HCT116 (cell line): ENCODE measurements at regions not wholly inside any gene's neighbourhood (a gene's known extent, or its start where the extent isn't known, plus 50 kb on each side); places are given as distances from the start of the nearest gene placed in this dataset.

Experiments used
- ATAC-seq: fragments of 200-7000 bp; cut with Tn5 transposase; 2 replicates; pipeline ENCODE4 v1.9.1; 2020; ENCODE audit warnings: mild to moderate bottlenecking, moderate library complexity
- BruUV-seq: library from RNA; stranded (reverse); fragments of 400-500 nt; replicated peaks from 2 replicates; lab custom pipeline; 2021; lab: Mats Ljungman, UMichigan
- CTCF ChIA-PET: fragments of 300-600 bp; sonication (Branson Sonifier 250); formaldehyde crosslinking; loops from one replicate; lab custom pipeline; 2021; ENCODE audit warnings: antibody characterized with exemption; lab: Charles Lee
- POLR2A ChIA-PET: fragments of 300-600, 350-600 bp; sonication (Branson Sonifier 250); formaldehyde crosslinking; loops from one replicate; lab custom pipeline; 2021; ENCODE audit warnings: antibody characterized with exemption; lab: Charles Lee
- RAD21 ChIA-PET, 2 experiments: fragments of 300-600 bp; sonication (Branson Sonifier 250); formaldehyde crosslinking; loops; one replicate each; lab custom pipeline; 2023; ENCODE audit warnings: low total read pairs in 2 of 2; ENCODE audit not compliant: uncharacterized antibody in 2 of 2, unreplicated experiment in 2 of 2, low non-redundant PET in 1 of 2; lab: Charles Lee
- DNase-seq: peaks from one replicate; pipeline ENCODE4 v3.0.0-alpha.2; 2010; ENCODE audit warnings: low read depth, low spot score
- H2AFZ ChIP-seq: fragments of 200-600 bp; shearing (Covaris generic), sonication (generic); 2 replicates; pipeline ENCODE4 v1.6.1; 2017; ENCODE audit warnings: low read depth, mixed run types, mixed read lengths, antibody characterized with exemption, low read length; ENCODE audit not compliant: poor library complexity, severe bottlenecking
- H3K27ac ChIP-seq: 2 replicates; pipeline ENCODE4 v1.5.1; 2012; ENCODE audit warnings: low read depth, low read length
- H3K27me3 ChIP-seq: fragments of 200-600 bp; sonication (generic); 2 replicates; pipeline ENCODE4 v1.6.1; 2016; ENCODE audit warnings: mixed run types, low read length, mixed read lengths; ENCODE audit not compliant: insufficient read depth
- H3K36me3 ChIP-seq, 2 experiments: fragments of 200-500 bp in 1 of 2; fragments of 200-600 bp in 1 of 2; sonication (Bioruptor generic) in 1 of 2; sonication (generic) in 1 of 2; 2 replicates each; pipeline versions ENCODE4 v1.5.1 to v1.6.1; 2014 to 2016; ENCODE audit warnings: low read length in 2 of 2, inconsistent platforms in 1 of 2, mixed read lengths in 1 of 2, mixed run types in 1 of 2; ENCODE audit not compliant: insufficient read depth in 2 of 2, control insufficient read depth in 1 of 2
- H3K4me1 ChIP-seq, 2 experiments: fragments of 200-600 bp in 1 of 2; sonication (generic) in 1 of 2; 2 replicates each; pipeline versions ENCODE4 v1.5.1 to v1.6.1; 2012 to 2017; ENCODE audit warnings: low read length in 2 of 2, inconsistent platforms in 1 of 2, mild to moderate bottlenecking in 1 of 2, mixed read lengths in 1 of 2, mixed run types in 1 of 2, moderate library complexity in 1 of 2; ENCODE audit not compliant: insufficient read depth in 2 of 2, control insufficient read depth in 1 of 2
- H3K4me2 ChIP-seq: fragments of 200-600 bp; sonication (generic); 2 replicates; pipeline ENCODE4 v1.6.1; 2017; ENCODE audit warnings: mixed run types, low read length, mixed read lengths
- H3K4me3 ChIP-seq, 2 experiments: fragments of 200-600 bp in 1 of 2; sonication (generic) in 1 of 2; replicated peaks in 1 of 2; 2 replicates each; pipeline ENCODE4 v1.5.1; 2011 to 2016; ENCODE audit warnings: low read length in 2 of 2, control low read depth in 1 of 2, low read depth in 1 of 2, mild to moderate bottlenecking in 1 of 2, mixed read lengths in 1 of 2, mixed run types in 1 of 2
- H3K79me2 ChIP-seq: fragments of 200-600 bp; sonication (generic); 2 replicates; pipeline ENCODE4 v1.6.1; 2017; ENCODE audit warnings: mild to moderate bottlenecking, mixed run types, low read length, moderate library complexity, mixed read lengths; ENCODE audit not compliant: insufficient read depth
- H3K9ac ChIP-seq: fragments of 200-600 bp; sonication (generic); 2 replicates; pipeline ENCODE4 v1.6.1; 2016; ENCODE audit warnings: low read length, mixed read lengths
- H3K9me2 ChIP-seq: fragments of 200-600 bp; sonication (generic), shearing (Covaris generic); 2 replicates; pipeline ENCODE4 v1.6.1; 2017; ENCODE audit warnings: mixed run types, mild to moderate bottlenecking, moderate library complexity; ENCODE audit not compliant: insufficient read depth
- H3K9me3 ChIP-seq, 2 experiments: fragments of 200-500 bp in 1 of 2; fragments of 200-600 bp in 1 of 2; sonication (Bioruptor generic) in 1 of 2; sonication (generic) in 1 of 2; 2 replicates each; pipeline ENCODE4 v1.6.1; 2014 to 2017; ENCODE audit warnings: low read length in 2 of 2, mixed read lengths in 2 of 2, inconsistent platforms in 1 of 2, low read depth in 1 of 2, mild to moderate bottlenecking in 1 of 2, mixed run types in 1 of 2, moderate library complexity in 1 of 2; ENCODE audit not compliant: control insufficient read depth in 1 of 2, insufficient read depth in 1 of 2
- H4K20me1 ChIP-seq: fragments of 200-600 bp; sonication (generic), shearing (Covaris generic); 2 replicates; pipeline ENCODE4 v1.6.1; 2017; ENCODE audit warnings: mixed run types, mild to moderate bottlenecking, moderate library complexity; ENCODE audit not compliant: insufficient read depth
- CEBPB ChIP-seq: IDR thresholded peaks from 2 replicates; pipeline ENCODE4 v1.6.1; 2012; ENCODE audit warnings: low read depth
- EGR1 ChIP-seq: IDR thresholded peaks from 2 replicates; pipeline ENCODE4 v1.6.1; 2012; ENCODE audit warnings: low read depth
- ELF1 ChIP-seq: IDR thresholded peaks from 2 replicates; pipeline ENCODE4 v1.6.1; 2012; ENCODE audit warnings: low read depth, borderline replicate concordance
- EZH2 ChIP-seq: fragments of 200-600 bp; sonication (generic); IDR thresholded peaks from 2 replicates; pipeline ENCODE4 v1.6.1; 2017; ENCODE audit warnings: antibody characterized with exemption, mixed run types
- FOSL1 ChIP-seq: IDR thresholded peaks from 2 replicates; pipeline ENCODE4 v1.6.1; 2012; ENCODE audit warnings: low read depth
- JUND ChIP-seq: IDR thresholded peaks from 2 replicates; pipeline ENCODE4 v1.6.1; 2012
- POLR2A ChIP-seq: IDR thresholded peaks from 2 replicates; pipeline ENCODE4 v1.7.0; 2011; ENCODE audit warnings: borderline replicate concordance; ENCODE audit not compliant: insufficient read depth, insufficient read length; ENCODE audit errors: extremely low read depth
- POLR2AphosphoS5 ChIP-seq: IDR thresholded peaks from 2 replicates; pipeline ENCODE4 v1.6.1; 2011; ENCODE audit warnings: mild to moderate bottlenecking, low read depth, low read length, moderate library complexity
- RAD21 ChIP-seq: IDR thresholded peaks from 2 replicates; pipeline ENCODE4 v1.6.1; 2012; ENCODE audit warnings: low read depth, mild to moderate bottlenecking
- SIN3A ChIP-seq: IDR thresholded peaks from 2 replicates; pipeline ENCODE4 v1.6.1; 2012; ENCODE audit warnings: low read depth
- SP1 ChIP-seq: IDR thresholded peaks from 2 replicates; pipeline ENCODE4 v1.6.1; 2012; ENCODE audit warnings: low read depth
- SRF ChIP-seq: IDR thresholded peaks from 2 replicates; pipeline ENCODE4 v1.6.1; 2012; ENCODE audit warnings: low read depth
- TCF7L2 ChIP-seq: IDR thresholded peaks from 2 replicates; pipeline ENCODE4 v1.7.0; 2011; ENCODE audit warnings: borderline replicate concordance, inconsistent platforms; ENCODE audit not compliant: insufficient read depth, insufficient read length; ENCODE audit errors: extremely low read depth
- YY1 ChIP-seq: IDR thresholded peaks from 2 replicates; pipeline ENCODE4 v1.6.1; 2011; ENCODE audit warnings: low read length, low read depth, moderate library complexity, mild to moderate bottlenecking; ENCODE audit not compliant: insufficient replicate concordance; ENCODE audit errors: extremely low read depth
- ZFX ChIP-seq: fragments of 450-650 bp; IDR thresholded peaks from 2 replicates; pipeline ENCODE4 v1.6.1; 2017
- ZNF274 ChIP-seq: fragments of 200-500 bp; sonication (Bioruptor generic); IDR thresholded peaks from 2 replicates; pipeline ENCODE4 v1.6.1; 2014; ENCODE audit warnings: mild to moderate bottlenecking, low read depth, low read length, inconsistent platforms
- intact Hi-C: fragments of 100-400 bp; cut with micrococcal nuclease; formaldehyde crosslinking; loops from 2 replicates; pipeline ENCODE4 v1.10.0; 2022
- TF ChIP-seq, protein P1 (sequence below): IDR thresholded peaks from 2 replicates; pipeline ENCODE4 v1.6.1; 2012
- TF ChIP-seq, protein P2 (sequence below): IDR thresholded peaks from 2 replicates; pipeline ENCODE4 v1.6.1; 2012
- TF ChIP-seq, protein P3 (sequence below), 3 experiments: fragments of 200-600 bp in 1 of 3; sonication (generic) in 1 of 3; IDR thresholded peaks in 2 of 3; conservative IDR thresholded peaks in 1 of 3; 2 replicates each; pipeline ENCODE4 v1.5.1; 2012 to 2017; ENCODE audit warnings: low read depth in 2 of 3, low read length in 2 of 3, antibody characterized with exemption in 1 of 3, borderline replicate concordance in 1 of 3, control low read depth in 1 of 3, mild to moderate bottlenecking in 1 of 3, mixed read lengths in 1 of 3, mixed run types in 1 of 3, moderate library complexity in 1 of 3; ENCODE audit not compliant: insufficient read depth in 1 of 3
- TF ChIP-seq, protein P4 (sequence below): IDR thresholded peaks from 2 replicates; pipeline ENCODE4 v1.6.1; 2012; ENCODE audit warnings: low read depth

DNA sequence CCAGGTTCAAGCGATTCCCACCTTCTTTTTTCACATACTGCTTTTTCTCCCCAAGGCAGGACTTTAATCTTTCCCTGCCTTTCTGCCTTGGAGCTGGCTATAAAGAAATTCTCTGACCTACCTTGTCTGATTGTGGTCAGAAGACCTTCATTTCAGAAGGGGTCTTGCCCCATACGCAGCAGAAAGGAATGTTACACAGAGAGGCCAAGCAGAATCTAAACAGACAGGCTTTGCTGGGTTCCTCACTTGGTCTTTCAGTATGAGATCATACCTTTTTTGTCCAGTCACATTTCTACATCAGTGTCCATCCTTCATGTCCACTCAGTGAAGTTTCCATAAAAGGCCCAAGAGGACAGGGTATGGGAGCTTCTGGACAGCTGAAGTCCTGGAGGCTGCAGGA is 108.3 kb upstream of the RBPJ start:
- H3K27me3 ChIP-seq = peaks cover 20% of the 10 kb centered on the region; the same call in 1 of the 2 replicates
- no peaks in the 10 kb centered on the region for H4K20me1 ChIP-seq
- ChIA-PET RAD21 (no interaction called here), POLR2A (no interaction called here), CTCF (no interaction called here)
- H3K36me3 ChIP-seq = no peaks in the 10 kb centered on the region
- H3K27ac ChIP-seq = no peak overlapping the region
- H2AFZ ChIP-seq = no peak overlapping the region
- H3K79me2 ChIP-seq = no peaks in the 10 kb centered on the region
- TF ChIP-seq, protein P1, sequence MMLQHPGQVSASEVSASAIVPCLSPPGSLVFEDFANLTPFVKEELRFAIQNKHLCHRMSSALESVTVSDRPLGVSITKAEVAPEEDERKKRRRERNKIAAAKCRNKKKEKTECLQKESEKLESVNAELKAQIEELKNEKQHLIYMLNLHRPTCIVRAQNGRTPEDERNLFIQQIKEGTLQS = no peak
- TF ChIP-seq, protein P2, sequence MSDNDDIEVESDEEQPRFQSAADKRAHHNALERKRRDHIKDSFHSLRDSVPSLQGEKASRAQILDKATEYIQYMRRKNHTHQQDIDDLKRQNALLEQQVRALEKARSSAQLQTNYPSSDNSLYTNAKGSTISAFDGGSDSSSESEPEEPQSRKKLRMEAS = no peak
- TF ChIP-seq CEBPB (no peak), SP1 (no peak), ZFX (no peak), ZNF274 (no peak), POLR2A (no peak), EGR1 (no peak), FOSL1 (no peak), POLR2AphosphoS5 (no peak), EZH2 (no peak), SIN3A (no peak), TCF7L2 (no peak), RAD21 (no peak), ELF1 (no peak), SRF (no peak), JUND (no peak), YY1 (no peak)
- TF ChIP-seq, protein P3, sequence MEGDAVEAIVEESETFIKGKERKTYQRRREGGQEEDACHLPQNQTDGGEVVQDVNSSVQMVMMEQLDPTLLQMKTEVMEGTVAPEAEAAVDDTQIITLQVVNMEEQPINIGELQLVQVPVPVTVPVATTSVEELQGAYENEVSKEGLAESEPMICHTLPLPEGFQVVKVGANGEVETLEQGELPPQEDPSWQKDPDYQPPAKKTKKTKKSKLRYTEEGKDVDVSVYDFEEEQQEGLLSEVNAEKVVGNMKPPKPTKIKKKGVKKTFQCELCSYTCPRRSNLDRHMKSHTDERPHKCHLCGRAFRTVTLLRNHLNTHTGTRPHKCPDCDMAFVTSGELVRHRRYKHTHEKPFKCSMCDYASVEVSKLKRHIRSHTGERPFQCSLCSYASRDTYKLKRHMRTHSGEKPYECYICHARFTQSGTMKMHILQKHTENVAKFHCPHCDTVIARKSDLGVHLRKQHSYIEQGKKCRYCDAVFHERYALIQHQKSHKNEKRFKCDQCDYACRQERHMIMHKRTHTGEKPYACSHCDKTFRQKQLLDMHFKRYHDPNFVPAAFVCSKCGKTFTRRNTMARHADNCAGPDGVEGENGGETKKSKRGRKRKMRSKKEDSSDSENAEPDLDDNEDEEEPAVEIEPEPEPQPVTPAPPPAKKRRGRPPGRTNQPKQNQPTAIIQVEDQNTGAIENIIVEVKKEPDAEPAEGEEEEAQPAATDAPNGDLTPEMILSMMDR (IDR thresholded peaks at IDR 0.05 in 2 of 3, conservative IDR thresholded peaks at IDR 0.05 in 1 of 3; ENCODE audit: borderline replicate concordance in 1 of 3, insufficient read depth in 1 of 3, low read depth in 2 of 3, low read length in 2 of 3) = no peak
- TF ChIP-seq, protein P4, sequence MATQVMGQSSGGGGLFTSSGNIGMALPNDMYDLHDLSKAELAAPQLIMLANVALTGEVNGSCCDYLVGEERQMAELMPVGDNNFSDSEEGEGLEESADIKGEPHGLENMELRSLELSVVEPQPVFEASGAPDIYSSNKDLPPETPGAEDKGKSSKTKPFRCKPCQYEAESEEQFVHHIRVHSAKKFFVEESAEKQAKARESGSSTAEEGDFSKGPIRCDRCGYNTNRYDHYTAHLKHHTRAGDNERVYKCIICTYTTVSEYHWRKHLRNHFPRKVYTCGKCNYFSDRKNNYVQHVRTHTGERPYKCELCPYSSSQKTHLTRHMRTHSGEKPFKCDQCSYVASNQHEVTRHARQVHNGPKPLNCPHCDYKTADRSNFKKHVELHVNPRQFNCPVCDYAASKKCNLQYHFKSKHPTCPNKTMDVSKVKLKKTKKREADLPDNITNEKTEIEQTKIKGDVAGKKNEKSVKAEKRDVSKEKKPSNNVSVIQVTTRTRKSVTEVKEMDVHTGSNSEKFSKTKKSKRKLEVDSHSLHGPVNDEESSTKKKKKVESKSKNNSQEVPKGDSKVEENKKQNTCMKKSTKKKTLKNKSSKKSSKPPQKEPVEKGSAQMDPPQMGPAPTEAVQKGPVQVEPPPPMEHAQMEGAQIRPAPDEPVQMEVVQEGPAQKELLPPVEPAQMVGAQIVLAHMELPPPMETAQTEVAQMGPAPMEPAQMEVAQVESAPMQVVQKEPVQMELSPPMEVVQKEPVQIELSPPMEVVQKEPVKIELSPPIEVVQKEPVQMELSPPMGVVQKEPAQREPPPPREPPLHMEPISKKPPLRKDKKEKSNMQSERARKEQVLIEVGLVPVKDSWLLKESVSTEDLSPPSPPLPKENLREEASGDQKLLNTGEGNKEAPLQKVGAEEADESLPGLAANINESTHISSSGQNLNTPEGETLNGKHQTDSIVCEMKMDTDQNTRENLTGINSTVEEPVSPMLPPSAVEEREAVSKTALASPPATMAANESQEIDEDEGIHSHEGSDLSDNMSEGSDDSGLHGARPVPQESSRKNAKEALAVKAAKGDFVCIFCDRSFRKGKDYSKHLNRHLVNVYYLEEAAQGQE = no peak
- intact Hi-C loops = no loop called here
- H3K4me2 ChIP-seq = no peak overlapping the region
- no peak for DNase-seq
- no peaks in the 10 kb centered on the region for H3K9me3 ChIP-seq
- no peaks in the 10 kb centered on the region for H3K4me1 ChIP-seq
- no TSS peak for BruUV-seq
- H3K9me2 ChIP-seq = no peaks in the 10 kb centered on the region
- no peak for ATAC-seq
- H3K4me3 ChIP-seq = no peak overlapping the region
- no peak overlapping the region for H3K9ac ChIP-seq
